Dendritic cell treated with granulocyte-macrophage colony-stimulating factor and Interleukin-4, amounts not matched to agents 40 ng/mL and 50 ng/mL, for 4 days (primary cell): ENCODE measurements at regions not wholly inside any gene's neighbourhood (a gene's known extent, or its start where the extent isn't known, plus 50 kb on each side); places are given as distances from the start of the nearest gene placed in this dataset.

ENCODE experiments used
- H3K27ac Mint-ChIP-seq: one replicate; pipeline ENCODE4 v1.8.0; 2022; ENCODE audit warnings: mild to moderate bottlenecking, mixed read lengths
- H3K27me3 Mint-ChIP-seq: one replicate; pipeline ENCODE4 v1.8.0; 2022; ENCODE audit warnings: mild to moderate bottlenecking, mixed read lengths
- H3K36me3 Mint-ChIP-seq: one replicate; pipeline ENCODE4 v1.8.0; 2022; ENCODE audit warnings: low read depth, mixed read lengths
- H3K4me1 Mint-ChIP-seq: one replicate; pipeline ENCODE4 v1.8.0; 2022; ENCODE audit warnings: low read depth, mixed read lengths
- H3K4me3 Mint-ChIP-seq: one replicate; pipeline ENCODE4 v1.8.0; 2022; ENCODE audit warnings: mild to moderate bottlenecking, moderate library complexity, mixed read lengths
- H3K9me3 Mint-ChIP-seq: one replicate; pipeline ENCODE4 v1.8.0; 2022; ENCODE audit warnings: mixed read lengths
- intact Hi-C: fragments of 100-400 bp; cut with micrococcal nuclease; formaldehyde crosslinking; loops from one replicate; pipeline ENCODE4 v1.15.0; 2022

- no peaks in the 10 kb centered on the region for H3K36me3 Mint-ChIP-seq
- peaks cover 9% of the 10 kb centered on the region for H3K9me3 Mint-ChIP-seq
- H3K27me3 Mint-ChIP-seq, result no peaks in the 10 kb centered on the region
- no peaks in the 10 kb centered on the region for H3K4me1 Mint-ChIP-seq
- intact Hi-C loops, result no loop called here
- H3K4me3 Mint-ChIP-seq, result no peak overlapping the region
- no peak overlapping the region for H3K27ac Mint-ChIP-seq
Measured at GRCh38 chr13:103525530-103525929, 459.3 kb upstream of the SLC10A2 start.

- Mint-ChIP-seq H3K27me3 (no peaks in the 10 kb centered on the region), H3K36me3 (no peaks in the 10 kb centered on the region), H3K4me1 (no peaks in the 10 kb centered on the region), H3K27ac (no peak overlapping the region), H3K9me3 (peaks cover 8% of the 10 kb centered on the region), H3K4me3 (no peak overlapping the region)
- intact Hi-C loops, result no loop called here
Measured at GRCh38 chr13:103523858-103524257, 457.6 kb upstream of the SLC10A2 start.

DNA sequence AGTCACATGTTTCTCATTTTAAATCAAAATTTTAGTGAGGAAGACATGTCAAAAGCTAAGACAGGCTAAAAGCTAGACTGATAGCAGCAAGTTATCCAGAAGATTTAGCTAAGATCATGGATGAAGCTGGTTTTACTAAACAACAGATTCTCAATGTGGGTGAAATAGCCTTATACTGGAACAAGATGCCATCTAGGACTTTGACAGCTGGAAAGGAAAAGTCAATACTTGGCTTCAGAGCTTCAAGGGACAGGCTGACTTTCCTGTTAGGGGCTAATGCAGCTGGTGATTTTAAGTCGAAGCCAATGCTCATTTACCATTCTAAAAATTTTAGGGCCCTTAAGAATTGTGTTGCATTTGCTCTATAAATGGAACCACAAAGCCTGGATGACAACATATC is 455.3 kb upstream of the SLC10A2 start:
- H3K4me1 Mint-ChIP-seq, result no peaks in the 10 kb centered on the region
- H3K27ac Mint-ChIP-seq, result no peak overlapping the region
- H3K4me3 Mint-ChIP-seq, result no peak overlapping the region
- H3K9me3 Mint-ChIP-seq, result no peaks in the 10 kb centered on the region
- no peaks in the 10 kb centered on the region for H3K36me3 Mint-ChIP-seq
- H3K27me3 Mint-ChIP-seq, result no peaks in the 10 kb centered on the region
- intact Hi-C loops, result no loop called here

DNA sequence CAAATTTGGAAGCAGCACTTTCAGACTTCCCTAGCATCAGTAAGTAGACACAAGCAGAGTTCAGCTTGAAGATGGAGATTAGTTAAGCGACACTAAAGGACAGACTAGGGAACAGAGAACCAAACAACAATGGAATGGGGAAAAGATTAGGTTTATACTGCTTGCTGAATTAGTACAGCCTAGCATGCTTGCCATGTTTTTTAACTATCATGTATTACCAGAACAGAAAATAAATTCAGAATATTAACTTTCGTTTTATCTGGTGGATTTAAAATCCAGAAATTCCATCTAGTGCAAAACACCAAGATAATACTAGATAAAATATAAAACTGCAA is 451.5 kb upstream of the SLC10A2 start:
- Mint-ChIP-seq H3K9me3 (no peaks in the 10 kb centered on the region), H3K27ac (no peak overlapping the region), H3K4me1 (no peaks in the 10 kb centered on the region), H3K27me3 (no peaks in the 10 kb centered on the region), H3K4me3 (no peak overlapping the region), H3K36me3 (no peaks in the 10 kb centered on the region)
- intact Hi-C loops, result no loop called here

DNA sequence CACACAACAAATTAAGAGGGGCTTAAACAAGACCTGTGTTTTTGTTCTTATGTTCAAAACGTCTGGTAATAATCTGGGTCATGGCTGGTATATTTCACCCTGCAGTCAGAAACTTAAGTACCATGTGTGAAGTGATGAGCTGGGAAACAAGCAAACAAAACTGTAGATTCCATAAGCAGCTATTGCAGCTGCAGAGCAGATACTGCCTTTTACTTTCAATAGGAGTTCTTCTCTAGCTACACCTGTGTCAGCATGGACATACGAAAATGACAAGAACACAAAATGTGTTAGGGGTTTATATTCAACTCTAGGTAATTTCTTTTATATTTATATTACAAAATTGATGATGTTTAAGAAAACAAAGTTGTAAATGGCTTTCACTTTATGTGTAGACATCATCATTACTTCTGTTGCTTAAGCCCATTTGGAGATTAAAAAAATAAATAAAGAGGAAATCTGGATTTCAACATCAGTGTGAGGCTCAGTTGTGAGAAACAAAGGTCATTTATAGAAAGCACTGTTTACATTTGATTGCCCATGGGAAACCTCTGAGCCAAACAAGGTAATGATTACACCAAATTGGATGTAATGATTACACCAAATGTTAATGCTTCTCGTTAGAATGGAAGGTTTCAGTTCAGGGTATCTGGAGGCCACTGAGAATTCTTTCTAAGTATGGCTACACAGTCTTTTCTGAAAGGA is 451.0 kb upstream of the SLC10A2 start:
- Mint-ChIP-seq H3K9me3 (peaks cover 1% of the 10 kb centered on the region), H3K4me3 (no peak overlapping the region), H3K27me3 (no peaks in the 10 kb centered on the region), H3K27ac (no peak overlapping the region), H3K36me3 (no peaks in the 10 kb centered on the region), H3K4me1 (no peaks in the 10 kb centered on the region)
- intact Hi-C loops, result no loop called here

GRCh38 chr13:103516015-103516795 is 450.0 kb upstream of the SLC10A2 start:
- H3K36me3 Mint-ChIP-seq, result no peaks in the 10 kb centered on the region
- no peak overlapping the region for H3K27ac Mint-ChIP-seq
- peaks cover 9% of the 10 kb centered on the region for H3K9me3 Mint-ChIP-seq
- intact Hi-C loops, result no loop called here
- H3K4me3 Mint-ChIP-seq, result no peak overlapping the region
- H3K4me1 Mint-ChIP-seq, result no peaks in the 10 kb centered on the region
- H3K27me3 Mint-ChIP-seq, result no peaks in the 10 kb centered on the region

DNA sequence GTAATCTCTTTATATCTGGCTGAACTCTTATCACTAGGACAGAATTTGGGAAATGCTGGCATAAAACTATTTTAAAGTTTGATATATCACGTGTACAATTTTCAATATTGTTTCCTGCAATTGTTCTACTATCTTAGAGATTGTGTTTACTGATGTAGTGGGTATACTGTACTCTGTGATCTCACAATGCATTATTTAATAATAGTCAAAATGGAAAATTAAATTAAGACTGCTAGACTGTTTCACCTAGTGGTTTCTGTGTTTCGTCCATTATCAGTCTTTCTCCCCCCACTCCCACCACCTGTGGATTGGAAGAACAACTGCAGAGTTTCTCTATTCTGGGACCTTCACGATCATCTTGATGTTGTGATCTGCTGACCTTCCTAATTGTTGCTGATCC is 449.2 kb upstream of the SLC10A2 start:
- Mint-ChIP-seq H3K4me1 (no peaks in the 10 kb centered on the region), H3K27me3 (no peaks in the 10 kb centered on the region), H3K9me3 (peaks cover 12% of the 10 kb centered on the region), H3K4me3 (no peak overlapping the region), H3K27ac (no peak overlapping the region), H3K36me3 (no peaks in the 10 kb centered on the region)
- intact Hi-C loops, result no loop called here

GRCh38 chr13:103514619-103515018 is 448.4 kb upstream of the SLC10A2 start:
- no peaks in the 10 kb centered on the region for H3K4me1 Mint-ChIP-seq
- intact Hi-C loops, result no loop called here
- H3K9me3 Mint-ChIP-seq, result peaks cover 20% of the 10 kb centered on the region
- no peak overlapping the region for H3K4me3 Mint-ChIP-seq
- H3K27ac Mint-ChIP-seq, result no peak overlapping the region
- no peaks in the 10 kb centered on the region for H3K36me3 Mint-ChIP-seq
- H3K27me3 Mint-ChIP-seq, result no peaks in the 10 kb centered on the region

- Mint-ChIP-seq H3K4me3 (no peak overlapping the region), H3K9me3 (peaks cover 24% of the 10 kb centered on the region), H3K27ac (no peak overlapping the region), H3K4me1 (no peaks in the 10 kb centered on the region), H3K27me3 (no peaks in the 10 kb centered on the region), H3K36me3 (no peaks in the 10 kb centered on the region)
- intact Hi-C loops, result no loop called here
Measured at GRCh38 chr13:103514188-103514587, 448.0 kb upstream of the SLC10A2 start.

DNA sequence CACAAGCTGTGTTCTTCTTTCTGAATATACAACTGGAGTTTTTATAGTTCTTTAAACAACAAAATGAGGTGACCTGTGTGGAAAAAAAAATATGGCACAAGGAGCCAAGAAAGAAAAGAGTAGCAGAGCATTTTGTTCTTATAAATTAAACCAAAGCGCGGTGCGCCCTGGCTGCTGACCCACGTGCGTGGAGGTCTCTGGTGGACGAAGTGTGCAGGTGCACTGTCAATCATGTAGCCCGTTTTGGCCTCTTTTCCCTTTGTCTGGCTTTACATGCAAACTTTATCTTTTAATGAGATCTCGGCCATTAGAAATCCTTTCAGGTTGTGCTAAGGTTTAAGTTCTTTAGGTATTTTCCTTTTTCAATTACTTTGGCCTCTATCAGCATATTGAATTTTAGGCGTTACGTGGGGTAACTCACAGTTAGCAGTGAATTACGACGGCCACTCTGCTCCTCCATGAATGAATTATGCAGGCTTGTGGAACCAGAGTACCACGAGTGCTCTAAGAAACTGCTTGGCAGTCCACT is 443.9 kb upstream of the SLC10A2 start:
- intact Hi-C loops, result no loop called here
- Mint-ChIP-seq H3K4me1 (no peaks in the 10 kb centered on the region), H3K36me3 (no peaks in the 10 kb centered on the region)

GRCh38 chr13:103497404-103497803 is 431.2 kb upstream of the SLC10A2 start:
- Mint-ChIP-seq H3K4me1 (no peaks in the 10 kb centered on the region), H3K36me3 (no peaks in the 10 kb centered on the region), H3K27me3 (no peaks in the 10 kb centered on the region), H3K4me3 (no peak overlapping the region), H3K9me3 (peaks cover 29% of the 10 kb centered on the region), H3K27ac (no peak overlapping the region)
- intact Hi-C loops, result no loop called here

More for the DNA sequence above, 443.9 kb upstream of the SLC10A2 start:
- no peak overlapping the region for H3K27ac Mint-ChIP-seq
- no peak overlapping the region for H3K4me3 Mint-ChIP-seq
- peaks cover 48% of the 10 kb centered on the region for H3K9me3 Mint-ChIP-seq
- H3K27me3 Mint-ChIP-seq, result no peaks in the 10 kb centered on the region

- intact Hi-C loops, result no loop called here
Measured at GRCh38 chr13:103487841-103488240, 421.6 kb upstream of the SLC10A2 start.

GRCh38 chr13:103473081-103473480 is 406.9 kb upstream of the SLC10A2 start:
- no peaks in the 10 kb centered on the region for H3K36me3 Mint-ChIP-seq
- no peak overlapping the region for H3K27ac Mint-ChIP-seq
- no peaks in the 10 kb centered on the region for H3K4me1 Mint-ChIP-seq
- H3K27me3 Mint-ChIP-seq, result no peaks in the 10 kb centered on the region
- peaks cover 25% of the 10 kb centered on the region for H3K9me3 Mint-ChIP-seq
- no peak overlapping the region for H3K4me3 Mint-ChIP-seq
- intact Hi-C loops, result no loop called here

More at GRCh38 chr13:103487841-103488240, 421.6 kb upstream of the SLC10A2 start:
- H3K27me3 Mint-ChIP-seq, result no peaks in the 10 kb centered on the region
- H3K4me1 Mint-ChIP-seq, result no peaks in the 10 kb centered on the region
- H3K9me3 Mint-ChIP-seq, result peaks cover 4% of the 10 kb centered on the region
- no peak overlapping the region for H3K4me3 Mint-ChIP-seq
- no peaks in the 10 kb centered on the region for H3K36me3 Mint-ChIP-seq
- no peak overlapping the region for H3K27ac Mint-ChIP-seq

DNA sequence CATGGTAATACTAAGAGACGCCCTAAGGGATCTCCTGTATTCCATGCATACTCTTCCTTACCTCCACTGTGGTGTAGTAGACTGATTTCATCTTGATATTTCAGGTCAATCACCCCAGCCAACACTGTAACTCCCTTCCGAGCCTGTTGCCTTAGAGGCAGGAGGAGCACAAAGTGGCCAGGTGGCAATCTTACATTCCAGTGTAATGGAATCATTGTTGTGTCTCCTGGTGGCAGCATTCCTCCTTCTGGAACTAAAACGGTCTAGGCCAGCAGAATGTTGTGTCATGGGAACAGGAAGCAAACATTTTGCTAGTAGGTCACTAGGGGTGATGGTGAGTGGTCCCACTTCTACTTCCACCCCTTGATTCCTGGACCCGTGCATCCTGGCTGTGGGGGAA is 405.7 kb upstream of the SLC10A2 start:
- no peak overlapping the region for H3K4me3 Mint-ChIP-seq
- H3K27ac Mint-ChIP-seq, result no peak overlapping the region
- peaks cover 13% of the 10 kb centered on the region for H3K9me3 Mint-ChIP-seq
- no peaks in the 10 kb centered on the region for H3K4me1 Mint-ChIP-seq
- no peaks in the 10 kb centered on the region for H3K27me3 Mint-ChIP-seq
- no peaks in the 10 kb centered on the region for H3K36me3 Mint-ChIP-seq
- intact Hi-C loops, result no loop called here
